ENCODE measurements at regions not wholly inside any gene's neighbourhood (a gene's known extent, or its start where the extent isn't known, plus 50 kb on each side); places are given as distances from the start of the nearest gene placed in this dataset.
A peak's percentile ranks its signal among the peaks of the same experiment; 100 is the strongest.

GRCh38 chr6:43852350-43852864 lies 82.4 kb downstream of the VEGFA start:
- H3K18ac ChIP-seq (ENCODE audit: low read length): no peak overlapping the region
- H3K27ac ChIP-seq (ENCODE audit: low read depth, low read length): no peak overlapping the region
- H3K23ac ChIP-seq (ENCODE audit: low read length): no peak overlapping the region
- no peak overlapping the region for H3K4me2 ChIP-seq (ENCODE audit: low read length)
- H4K8ac ChIP-seq (ENCODE audit: low read depth, low read length): no peak overlapping the region
- H2AK5ac ChIP-seq (ENCODE audit: low read length): no peak overlapping the region
- H2BK120ac ChIP-seq (ENCODE audit: insufficient read depth, low read length, poor library complexity): no peak overlapping the region
- H3K4me3 ChIP-seq (ENCODE audit: low read depth, low read length): no peak overlapping the region
- H3K9ac ChIP-seq (ENCODE audit: low read length): no peak overlapping the region
- peaks cover 23 to 36% of the 10 kb centered on the region in 2 experiments for H3K4me1 ChIP-seq (ENCODE audit: control insufficient read depth in 1 of 2, insufficient read depth in 2 of 2, low read length in 2 of 2)
- no peak for DNase-seq
- no peak overlapping the region for H3K4ac ChIP-seq (ENCODE audit: low read depth, low read length)
- H4K12ac ChIP-seq (ENCODE audit: low read depth, low read length): no peak overlapping the region
- H3K14ac ChIP-seq (ENCODE audit: low read length): no peak overlapping the region
- H2BK12ac ChIP-seq (ENCODE audit: low read length): no peak overlapping the region
- H4K91ac ChIP-seq (ENCODE audit: low read depth, low read length): peak overlapping the region; percentile 60
- WGBS (ENCODE audit: extremely low coverage, insufficient coverage, insufficient read length): no CpG with 5 or more reads among the region's 4 CpGs
- H2AFZ ChIP-seq (ENCODE audit: insufficient read depth, low read length, poor library complexity): no peak overlapping the region
- H3K79me1 ChIP-seq (ENCODE audit: low read length): peaks cover 12% of the 10 kb centered on the region
- H3K79me2 ChIP-seq (ENCODE audit: control insufficient read depth, insufficient read depth, low read length, poor library complexity): peaks cover 4% of the 10 kb centered on the region
- H3K36me3 ChIP-seq (ENCODE audit: control insufficient read depth in 1 of 2, insufficient read depth in 2 of 2, low read length in 2 of 2): no peaks in the 10 kb centered on the region
- peaks cover 2% of the 10 kb centered on the region for H3K9me3 ChIP-seq (ENCODE audit: insufficient read depth, low read depth, low read length)
- no peaks in the 10 kb centered on the region for H3K27me3 ChIP-seq (ENCODE audit: insufficient read depth, low read length)
- H2BK5ac ChIP-seq (ENCODE audit: low read depth, low read length, poor library complexity): no peak overlapping the region

DNA sequence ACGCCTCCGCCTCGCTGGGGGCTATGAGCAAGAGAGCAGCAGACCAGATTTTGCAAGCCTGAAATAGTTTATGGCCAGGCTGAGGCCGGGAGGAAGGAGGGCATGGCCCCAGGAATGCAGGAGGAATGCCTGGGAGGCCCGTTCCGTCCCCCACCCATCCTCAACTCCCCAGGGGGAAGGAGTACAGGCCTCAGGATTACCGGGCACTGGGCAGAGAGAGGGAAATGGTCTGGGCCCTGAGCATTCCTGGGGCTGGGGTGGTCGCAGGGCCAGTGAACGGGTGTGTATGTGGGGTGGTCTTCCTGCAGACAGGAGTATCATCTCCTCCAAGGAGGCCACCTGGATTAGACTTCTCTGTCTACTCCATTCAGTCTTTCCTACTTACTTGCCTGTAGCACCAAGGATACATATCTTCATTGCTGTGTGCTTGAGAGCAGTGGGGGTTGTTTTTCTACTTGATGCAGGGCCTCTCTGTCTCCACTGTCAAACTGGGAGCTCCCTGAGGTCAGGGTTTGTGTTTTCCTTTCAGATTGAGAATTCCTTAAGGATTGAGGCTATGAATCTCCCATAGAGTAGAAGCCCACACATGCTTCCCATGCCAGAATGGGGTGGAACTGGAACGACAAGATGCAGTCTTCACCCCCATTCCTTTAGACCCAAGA lies 81.3 kb downstream of the VEGFA start:
- no peak overlapping the region for H2AFZ ChIP-seq (ENCODE audit: insufficient read depth, low read length, poor library complexity)
- H2AK5ac ChIP-seq (ENCODE audit: low read length): peak overlapping the region; percentile 2
- H3K23ac ChIP-seq (ENCODE audit: low read length): no peak overlapping the region
- peak overlapping the region; percentile 12 for H3K14ac ChIP-seq (ENCODE audit: low read length)
- H3K79me1 ChIP-seq (ENCODE audit: low read length): peaks cover 12% of the 10 kb centered on the region
- peak overlapping the region; percentile 17 for H3K4me2 ChIP-seq (ENCODE audit: low read length)
- peak overlapping the region; percentile 25 for H2BK5ac ChIP-seq (ENCODE audit: low read depth, low read length, poor library complexity)
- H3K4ac ChIP-seq (ENCODE audit: low read depth, low read length): no peak overlapping the region
- no peaks in the 10 kb centered on the region for H3K27me3 ChIP-seq (ENCODE audit: insufficient read depth, low read length)
- H3K4me1 ChIP-seq (ENCODE audit: control insufficient read depth in 1 of 2, insufficient read depth in 2 of 2, low read length in 2 of 2): peaks cover 23 to 36% of the 10 kb centered on the region in 2 experiments
- WGBS (ENCODE audit: extremely low coverage, insufficient coverage, insufficient read length): no CpG with 5 or more reads among the region's 10 CpGs
- peak overlapping the region; percentile 60 for H4K91ac ChIP-seq (ENCODE audit: low read depth, low read length)
- peak overlapping the region; percentile 11 for H4K8ac ChIP-seq (ENCODE audit: low read depth, low read length)
- peaks cover 4% of the 10 kb centered on the region for H3K79me2 ChIP-seq (ENCODE audit: control insufficient read depth, insufficient read depth, low read length, poor library complexity)
- peak overlapping the region; percentile 1 for H2BK12ac ChIP-seq (ENCODE audit: low read length)
- H3K27ac ChIP-seq (ENCODE audit: low read depth, low read length): peak overlapping the region; percentile 4
- H3K18ac ChIP-seq (ENCODE audit: low read length): no peak overlapping the region
- no peak overlapping the region for H4K12ac ChIP-seq (ENCODE audit: low read depth, low read length)
- peak; percentile 45 to 58 for DNase-seq
- H3K36me3 ChIP-seq (ENCODE audit: control insufficient read depth in 1 of 2, insufficient read depth in 2 of 2, low read length in 2 of 2): no peaks in the 10 kb centered on the region
- H2BK120ac ChIP-seq (ENCODE audit: insufficient read depth, low read length, poor library complexity): no peak overlapping the region
- H3K9ac ChIP-seq (ENCODE audit: low read length): no peak overlapping the region
- H3K9me3 ChIP-seq (ENCODE audit: insufficient read depth, low read depth, low read length): peaks cover 2% of the 10 kb centered on the region
- no peak overlapping the region for H3K4me3 ChIP-seq (ENCODE audit: low read depth, low read length)

DNA sequence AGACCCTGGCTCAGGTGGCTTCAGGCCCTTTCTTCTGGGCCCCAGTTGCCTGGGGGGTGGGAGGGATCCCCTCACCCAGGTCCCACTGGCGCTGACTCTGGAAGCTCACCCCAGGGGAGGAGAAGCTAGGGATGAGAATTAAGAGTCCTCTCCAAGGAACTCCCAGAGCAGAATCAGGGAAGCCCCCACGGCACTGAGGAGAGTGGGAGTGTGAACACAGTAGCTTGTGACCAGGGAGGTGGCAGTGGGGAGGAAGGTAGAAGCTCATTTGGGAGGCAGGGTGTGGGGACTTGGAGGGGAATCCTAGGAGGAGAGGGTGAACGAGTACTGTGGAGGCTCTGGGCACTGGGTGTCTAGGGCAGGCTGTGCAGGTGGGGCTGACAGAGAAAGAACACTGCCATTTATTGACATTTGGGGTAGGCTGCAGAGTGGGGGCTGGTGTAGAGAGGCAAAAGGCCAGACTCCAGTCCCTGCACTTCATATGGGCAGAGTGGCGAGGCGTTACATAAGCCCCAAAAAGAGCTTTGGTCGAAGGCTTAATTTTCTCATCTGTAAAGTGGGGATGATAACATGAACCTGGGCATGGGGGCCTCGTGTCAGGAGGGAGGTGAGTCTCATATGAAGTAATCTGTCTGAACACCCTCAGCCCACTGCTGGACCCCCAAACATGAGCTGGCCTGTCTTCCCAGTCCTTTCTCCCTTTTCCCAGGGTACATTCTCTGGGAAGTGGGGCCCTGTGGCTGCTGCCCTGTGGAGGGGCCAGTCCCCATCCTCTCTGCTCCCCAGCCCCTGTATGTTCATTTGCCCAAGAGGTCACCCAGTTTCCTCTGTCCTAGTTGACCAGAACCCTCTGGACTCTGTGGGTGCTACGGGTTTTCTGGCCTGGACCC lies 80.5 kb downstream of the VEGFA start:
- no peak overlapping the region for H4K12ac ChIP-seq (ENCODE audit: low read depth, low read length)
- no peak for DNase-seq
- H2BK12ac ChIP-seq (ENCODE audit: low read length): peak overlapping the region; percentile 67
- H3K23ac ChIP-seq (ENCODE audit: low read length): no peak overlapping the region
- H3K36me3 ChIP-seq (ENCODE audit: control insufficient read depth in 1 of 2, insufficient read depth in 2 of 2, low read length in 2 of 2): no peaks in the 10 kb centered on the region
- no peaks in the 10 kb centered on the region for H3K27me3 ChIP-seq (ENCODE audit: insufficient read depth, low read length)
- peaks cover 23 to 36% of the 10 kb centered on the region in 2 experiments for H3K4me1 ChIP-seq (ENCODE audit: control insufficient read depth in 1 of 2, insufficient read depth in 2 of 2, low read length in 2 of 2)
- H2AFZ ChIP-seq (ENCODE audit: insufficient read depth, low read length, poor library complexity): no peak overlapping the region
- no CpG with 5 or more reads among the region's 8 CpGs for WGBS (ENCODE audit: extremely low coverage, insufficient coverage, insufficient read length)
- H3K4ac ChIP-seq (ENCODE audit: low read depth, low read length): peak overlapping the region; percentile 20
- peaks cover 2% of the 10 kb centered on the region for H3K9me3 ChIP-seq (ENCODE audit: insufficient read depth, low read depth, low read length)
- H3K18ac ChIP-seq (ENCODE audit: low read length): peak overlapping the region; percentile 21
- peak overlapping the region; percentile 25 for H2BK5ac ChIP-seq (ENCODE audit: low read depth, low read length, poor library complexity)
- H3K4me3 ChIP-seq (ENCODE audit: low read depth, low read length): no peak overlapping the region
- no peak overlapping the region for H3K27ac ChIP-seq (ENCODE audit: low read depth, low read length)
- peak overlapping the region; percentile 11 for H4K8ac ChIP-seq (ENCODE audit: low read depth, low read length)
- peak overlapping the region; percentile 83 for H2AK5ac ChIP-seq (ENCODE audit: low read length)
- H3K14ac ChIP-seq (ENCODE audit: low read length): peak overlapping the region; percentile 3
- H3K79me2 ChIP-seq (ENCODE audit: control insufficient read depth, insufficient read depth, low read length, poor library complexity): peaks cover 4% of the 10 kb centered on the region
- H3K9ac ChIP-seq (ENCODE audit: low read length): no peak overlapping the region
- peak overlapping the region; percentile 58 for H4K91ac ChIP-seq (ENCODE audit: low read depth, low read length)
- H2BK120ac ChIP-seq (ENCODE audit: insufficient read depth, low read length, poor library complexity): peak overlapping the region; percentile 73
- peaks cover 12% of the 10 kb centered on the region for H3K79me1 ChIP-seq (ENCODE audit: low read length)
- H3K4me2 ChIP-seq (ENCODE audit: low read length): peak overlapping the region; percentile 17

- peaks cover 23 to 36% of the 10 kb centered on the region in 2 experiments for H3K4me1 ChIP-seq (ENCODE audit: control insufficient read depth in 1 of 2, insufficient read depth in 2 of 2, low read length in 2 of 2)
- no peak for DNase-seq
- H3K9me3 ChIP-seq (ENCODE audit: insufficient read depth, low read depth, low read length): peaks cover 2% of the 10 kb centered on the region
- no peak overlapping the region for H3K4me3 ChIP-seq (ENCODE audit: low read depth, low read length)
- no peaks in the 10 kb centered on the region for H3K36me3 ChIP-seq (ENCODE audit: control insufficient read depth in 1 of 2, insufficient read depth in 2 of 2, low read length in 2 of 2)
- no peaks in the 10 kb centered on the region for H3K27me3 ChIP-seq (ENCODE audit: insufficient read depth, low read length)
- H3K79me1 ChIP-seq (ENCODE audit: low read length): peaks cover 12% of the 10 kb centered on the region
- no peak overlapping the region for H3K14ac ChIP-seq (ENCODE audit: low read length)
- H3K18ac ChIP-seq (ENCODE audit: low read length): no peak overlapping the region
- no peak overlapping the region for H3K27ac ChIP-seq (ENCODE audit: low read depth, low read length)
- no peak overlapping the region for H4K12ac ChIP-seq (ENCODE audit: low read depth, low read length)
- H2BK5ac ChIP-seq (ENCODE audit: low read depth, low read length, poor library complexity): no peak overlapping the region
- H2AK5ac ChIP-seq (ENCODE audit: low read length): peak overlapping the region; percentile 83
- no peak overlapping the region for H2BK120ac ChIP-seq (ENCODE audit: insufficient read depth, low read length, poor library complexity)
- no peak overlapping the region for H4K8ac ChIP-seq (ENCODE audit: low read depth, low read length)
- peaks cover 4% of the 10 kb centered on the region for H3K79me2 ChIP-seq (ENCODE audit: control insufficient read depth, insufficient read depth, low read length, poor library complexity)
- H3K4ac ChIP-seq (ENCODE audit: low read depth, low read length): no peak overlapping the region
- H3K23ac ChIP-seq (ENCODE audit: low read length): no peak overlapping the region
- no peak overlapping the region for H3K9ac ChIP-seq (ENCODE audit: low read length)
- no peak overlapping the region for H2AFZ ChIP-seq (ENCODE audit: insufficient read depth, low read length, poor library complexity)
- H2BK12ac ChIP-seq (ENCODE audit: low read length): peak overlapping the region; percentile 67
- no CpG with 5 or more reads among the region's 5 CpGs for WGBS (ENCODE audit: extremely low coverage, insufficient coverage, insufficient read length)
- no peak overlapping the region for H3K4me2 ChIP-seq (ENCODE audit: low read length)
- peak overlapping the region; percentile 58 for H4K91ac ChIP-seq (ENCODE audit: low read depth, low read length)
Observed at GRCh38 chr6:43849844-43850243, 79.8 kb downstream of the VEGFA start.

Measured in trophoblast cell (in vitro differentiated cells and primary cell).